HG02973 (cell line): ENCODE measurements at regions not wholly inside any gene's neighbourhood (a gene's known extent, or its start where the extent isn't known, plus 50 kb on each side); places are given as distances from the start of the nearest gene placed in this dataset.

Source experiments
- ATAC-seq: cut with Tn5 transposase; IDR thresholded peaks from one replicate; pipeline ENCODE4 v1.9.1; 2021; ENCODE audit warnings: moderate library complexity; ENCODE audit not compliant: unreplicated experiment

GRCh38 chr10:29692121-29692539 is 57.4 kb upstream of the SVIL start:
- ATAC-seq: no peak

- no peak for ATAC-seq
Measured at GRCh38 chr10:29691564-29692072, 56.8 kb upstream of the SVIL start.

- no peak for ATAC-seq
Measured at GRCh38 chr10:29689001-29689400, 54.2 kb upstream of the SVIL start.

- ATAC-seq: no peak
Measured at GRCh38 chr10:29688230-29688661, 53.5 kb upstream of the SVIL start.

DNA sequence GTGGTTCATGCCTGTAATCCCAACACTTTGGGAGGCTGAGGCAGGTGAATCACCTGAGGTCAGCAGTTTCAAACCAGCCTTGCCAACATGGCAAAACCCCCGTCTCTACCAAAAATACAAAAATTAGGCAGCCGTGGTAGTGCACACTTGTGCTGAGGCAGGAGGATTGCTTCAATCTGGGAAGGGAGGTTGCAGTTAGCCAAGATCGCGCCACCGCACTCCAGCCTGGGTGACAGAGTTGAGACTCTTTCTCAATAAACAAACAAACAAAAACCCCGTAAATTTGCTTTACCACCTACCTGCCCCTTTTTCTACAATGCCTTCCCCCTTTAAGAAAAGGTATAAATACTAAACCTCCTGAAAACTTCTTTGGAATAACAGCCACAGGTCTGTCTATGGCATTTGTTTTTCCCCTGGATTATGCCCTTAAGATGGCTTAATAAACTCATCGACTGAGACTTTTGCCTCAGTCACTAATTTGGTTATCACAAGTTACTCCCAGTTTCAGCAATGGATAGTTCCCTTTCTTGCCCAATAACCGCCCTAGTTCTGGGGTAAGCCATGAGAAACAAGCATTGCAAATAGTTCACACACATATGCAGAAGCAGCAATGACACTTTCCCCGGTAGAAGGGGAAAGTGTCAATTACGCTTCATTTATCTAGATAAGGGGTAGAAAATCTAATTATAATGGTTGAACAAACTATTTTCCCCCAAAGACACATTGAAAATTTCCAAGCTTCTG is 52.8 kb upstream of the SVIL start:
- no peak for ATAC-seq

GRCh38 chr10:29685506-29685905 is 50.7 kb upstream of the SVIL start:
- ATAC-seq: no peak
